PFSK-1 (cell line): ENCODE measurements at regions not wholly inside any gene's neighbourhood (a gene's known extent, or its start where the extent isn't known, plus 50 kb on each side); places are given as distances from the start of the nearest gene placed in this dataset.

ENCODE experiments used
- FOXP2 ChIP-seq: optimal IDR thresholded peaks from 2 replicates; pipeline ENCODE3; 2011; ENCODE audit warnings: borderline replicate concordance, control low read depth, inconsistent platforms; ENCODE audit not compliant: insufficient read depth; ENCODE audit errors: extremely low read length, extremely low read depth
- POLR2AphosphoS5 ChIP-seq: IDR thresholded peaks from 2 replicates; pipeline ENCODE4 v1.6.1; 2012; ENCODE audit warnings: low read depth, mild to moderate bottlenecking, control low read depth, low read length, moderate library complexity
- REST ChIP-seq, 2 experiments: IDR thresholded peaks; 2 replicates each; pipeline versions ENCODE4 v1.6.1 to v1.8.0; 2011 to 2012; ENCODE audit warnings: low read depth in 2 of 2, low read length in 2 of 2, control low read depth in 1 of 2, inconsistent platforms in 1 of 2, mild to moderate bottlenecking in 1 of 2, moderate library complexity in 1 of 2; ENCODE audit not compliant: insufficient read depth in 1 of 2
- SIN3A ChIP-seq: IDR thresholded peaks from 2 replicates; pipeline ENCODE4 v1.6.1; 2012; ENCODE audit warnings: mild to moderate bottlenecking, low read length, moderate library complexity, borderline replicate concordance; ENCODE audit not compliant: insufficient read depth
- TAF1 ChIP-seq: IDR thresholded peaks from 2 replicates; pipeline ENCODE4 v1.6.1; 2012; ENCODE audit warnings: low read length, control low read depth, borderline replicate concordance; ENCODE audit not compliant: insufficient read depth

DNA sequence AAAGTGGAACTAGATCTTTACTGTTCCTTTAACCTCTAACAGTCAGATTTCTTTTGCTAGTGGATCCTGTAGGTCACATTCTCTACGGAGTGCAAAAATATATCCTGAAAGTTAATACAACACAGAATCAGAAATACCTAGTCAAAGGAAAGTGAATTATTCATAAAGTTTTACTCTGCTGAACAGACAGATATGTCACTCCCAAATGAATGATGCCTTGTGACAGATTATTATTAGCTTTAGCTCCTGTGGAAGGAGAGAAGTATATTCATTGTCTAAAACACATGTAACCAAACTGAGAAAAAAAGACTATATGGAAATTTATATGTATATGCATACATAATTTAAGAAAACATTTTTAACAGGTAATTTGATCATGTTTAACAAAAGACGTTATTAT is 1497.2 kb upstream of the RAG2 start:
- no peak for TF ChIP-seq POLR2AphosphoS5
- no peak for TF ChIP-seq REST (IDR thresholded peaks at IDR 0.05; ENCODE audit: insufficient read depth in 1 of 2, low read depth in 2 of 2, low read length in 2 of 2)
- TF ChIP-seq TAF1: no peak
- TF ChIP-seq SIN3A: no peak
- TF ChIP-seq FOXP2: no peak
